Stimulated activated CD8-positive, alpha-beta memory T cell treated with anti-CD3 and anti-CD28 coated beads, Interleukin-12 subunit alpha, Interleukin-12 subunit beta, amount 100 ng/mL, for 24 hours (primary cell): ENCODE measurements at regions not wholly inside any gene's neighbourhood (a gene's known extent, or its start where the extent isn't known, plus 50 kb on each side); places are given as distances from the start of the nearest gene placed in this dataset.

Experiments used
- DNase-seq: peaks from one replicate; pipeline ENCODE4 v3.0.0-alpha.2; 2020; ENCODE audit errors: extremely low read depth

DNA sequence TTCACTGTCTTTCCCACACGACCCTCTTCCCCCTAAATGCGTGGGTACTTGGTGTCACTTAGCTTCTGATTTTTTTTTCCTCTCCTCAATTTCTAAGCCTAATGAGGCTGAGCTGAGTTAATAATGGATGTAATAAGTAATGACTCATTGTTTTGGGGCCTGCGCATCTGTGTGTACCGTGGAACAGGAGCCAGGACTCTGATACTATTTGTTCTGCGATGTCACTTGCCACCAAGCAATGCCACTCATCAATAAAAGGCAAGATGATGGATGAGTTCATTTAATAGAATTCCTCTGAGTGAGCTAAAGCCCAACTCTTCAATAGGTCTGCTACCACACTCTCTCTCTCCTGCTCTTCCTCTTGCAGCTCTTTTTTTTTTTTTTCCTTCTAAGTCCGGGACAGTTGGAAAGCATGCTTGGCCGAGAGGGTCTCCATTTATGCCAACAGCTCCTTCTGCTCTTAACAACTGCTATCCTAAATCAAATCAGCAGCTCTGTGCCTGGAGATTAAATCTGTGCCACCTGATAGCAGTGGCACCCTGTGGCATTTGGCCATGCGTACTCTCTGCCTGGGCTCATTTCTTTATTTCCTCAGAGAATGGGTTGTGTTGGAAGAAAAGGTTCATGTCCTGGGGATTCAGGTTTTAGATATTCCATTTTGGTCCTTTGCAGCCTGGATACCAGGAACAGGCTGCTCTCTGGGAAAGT is 1284.2 kb upstream of the PIK3C3 start:
- DNase-seq = no peak

- no peak for DNase-seq
Observed at GRCh38 chr18:40662898-40663437, 1292.1 kb upstream of the PIK3C3 start.

- no peak for DNase-seq
Observed at GRCh38 chr18:40653682-40654081, 1301.4 kb upstream of the PIK3C3 start.

DNA sequence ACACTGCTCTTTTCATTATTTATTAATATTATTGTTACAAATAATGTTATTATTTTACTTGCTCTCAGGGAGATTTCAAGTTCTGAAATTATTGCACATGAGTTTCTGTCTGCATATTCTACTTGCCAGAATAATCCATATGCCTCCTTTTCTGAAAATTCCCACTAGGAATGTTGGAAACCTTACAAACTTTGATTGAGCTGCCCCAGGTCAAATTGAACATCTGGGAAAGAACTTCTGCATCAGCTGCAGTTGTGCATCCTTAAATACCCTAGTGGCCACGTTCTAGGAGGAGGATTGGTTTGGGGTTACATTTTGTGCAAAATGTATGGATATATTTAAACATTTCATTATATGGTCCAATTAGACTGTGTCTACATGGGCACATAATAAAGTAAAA is 1302.7 kb upstream of the PIK3C3 start:
- no peak for DNase-seq

DNA sequence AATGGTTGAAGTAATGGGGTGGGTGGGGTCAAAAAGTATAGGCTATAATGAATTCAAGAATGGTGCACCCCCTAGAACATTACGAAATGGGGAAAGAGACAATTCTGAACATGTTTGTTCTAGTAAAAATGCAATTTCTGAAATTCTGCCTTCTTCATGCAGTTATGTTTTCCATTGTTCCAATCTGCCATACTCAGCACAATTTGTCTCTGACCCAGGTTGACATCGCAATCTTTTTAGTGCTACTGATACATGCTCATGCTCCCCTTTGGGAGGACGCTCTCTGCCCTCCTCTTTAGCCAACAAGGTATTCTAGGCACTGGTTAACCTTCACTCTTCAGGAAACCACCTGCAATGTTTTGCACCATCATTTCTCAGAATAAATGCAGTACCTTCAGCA is 1303.9 kb upstream of the PIK3C3 start:
- no peak for DNase-seq

DNA sequence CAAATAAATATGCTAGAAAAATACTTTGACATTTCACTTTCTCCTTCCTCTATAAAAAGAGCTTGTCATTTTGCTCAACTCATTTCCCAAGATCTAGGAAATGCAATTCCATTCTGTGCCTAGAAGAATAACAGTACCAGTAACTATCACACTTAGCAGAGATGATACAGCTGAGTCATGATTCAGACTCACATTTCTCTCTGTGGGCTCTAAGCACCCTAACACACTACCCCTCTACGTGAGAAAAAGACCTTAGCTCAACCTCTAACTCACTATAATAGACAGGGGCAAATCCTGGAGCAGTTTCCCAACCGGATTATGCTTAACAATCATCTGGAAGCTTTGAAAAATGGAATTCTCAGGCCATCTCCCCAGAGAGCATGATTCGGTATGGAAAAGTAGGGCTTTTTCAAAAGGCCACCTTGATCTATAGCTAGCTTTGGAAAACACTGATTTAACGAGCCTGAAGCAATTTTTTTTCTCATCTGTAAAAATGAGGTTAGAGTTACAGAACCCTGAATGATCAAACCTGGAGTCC is 1312.3 kb upstream of the PIK3C3 start:
- no peak for DNase-seq

- DNase-seq = no peak
Observed at GRCh38 chr18:40631319-40631718, 1323.7 kb upstream of the PIK3C3 start.

DNA sequence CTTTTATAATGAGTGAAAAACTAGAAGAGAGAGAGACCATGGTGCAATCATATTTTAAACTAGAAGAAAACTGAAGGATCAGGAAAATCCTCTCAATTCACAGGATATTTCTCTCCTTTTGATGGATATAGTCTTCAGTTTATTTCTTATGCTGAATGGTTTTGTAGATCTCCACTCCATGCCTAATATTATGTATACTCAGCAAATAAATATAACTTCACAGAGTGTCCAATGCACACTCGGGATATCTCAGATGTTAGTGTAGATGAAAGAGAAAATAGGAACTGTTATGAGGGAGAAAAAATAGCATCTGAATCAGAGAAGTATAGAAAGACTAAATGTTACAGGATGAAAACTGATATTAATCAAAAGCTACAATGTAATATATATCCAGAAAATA is 1324.5 kb upstream of the PIK3C3 start:
- DNase-seq = no peak

- DNase-seq = no peak
Observed at GRCh38 chr18:40624959-40625358, 1330.1 kb upstream of the PIK3C3 start.

DNA sequence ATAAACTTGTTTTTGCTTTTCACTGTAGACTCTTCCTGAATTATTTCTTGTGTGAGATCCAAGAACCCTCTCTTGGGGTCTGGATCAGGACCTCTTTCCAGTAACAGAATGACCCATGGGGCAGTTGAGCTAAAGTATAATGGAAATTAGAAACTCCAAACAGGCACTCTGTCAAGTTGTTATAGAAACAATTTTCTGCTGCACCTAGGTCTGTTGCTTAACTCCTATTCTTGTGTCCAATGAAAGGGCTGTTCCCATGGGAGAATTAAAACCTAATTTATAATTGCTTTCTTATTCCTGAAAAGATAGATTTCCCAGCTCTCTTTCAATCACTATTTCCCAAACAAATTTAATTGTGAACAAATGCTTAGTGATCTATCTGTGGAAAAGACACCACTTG is 1341.3 kb upstream of the PIK3C3 start:
- DNase-seq = no peak

DNA sequence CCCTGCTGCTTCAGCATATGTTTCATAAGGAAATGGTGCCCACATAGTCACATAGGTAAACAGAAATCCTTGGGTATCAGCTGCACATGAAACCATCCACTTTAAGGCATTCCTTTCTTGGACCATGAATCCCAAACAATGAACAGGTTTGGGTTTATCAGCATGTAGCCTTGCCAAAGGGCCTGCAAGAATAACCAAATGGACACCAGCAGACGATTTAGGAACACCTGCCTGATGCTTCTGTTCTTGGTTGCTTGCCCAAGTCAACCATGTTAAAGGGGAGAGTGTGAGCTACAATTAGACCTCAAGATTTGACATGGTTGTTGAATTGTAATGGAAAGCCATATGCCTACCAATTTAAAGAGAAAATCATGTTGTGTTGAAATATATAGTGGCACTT is 1342.7 kb upstream of the PIK3C3 start:
- DNase-seq = no peak

DNA sequence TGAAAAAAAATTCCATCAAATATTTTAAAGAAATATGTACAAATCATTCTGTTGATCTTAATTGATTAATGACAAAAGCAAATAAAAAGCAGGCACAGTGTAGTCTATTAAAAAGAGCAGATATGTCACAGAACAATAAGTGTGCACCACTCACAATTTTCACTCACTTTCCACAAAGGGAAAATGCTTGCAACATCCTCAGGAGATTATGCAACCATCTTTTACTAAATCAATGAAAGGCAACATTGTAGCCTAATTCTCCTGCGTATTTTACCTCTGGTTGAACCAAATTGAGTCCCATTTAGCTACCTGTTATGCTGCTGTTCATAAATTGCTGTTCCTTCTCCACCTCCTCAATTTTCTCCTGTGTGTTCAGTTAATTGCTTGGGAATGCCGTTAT is 1346.8 kb upstream of the PIK3C3 start:
- DNase-seq = no peak

GRCh38 chr18:40607542-40608148 is 1347.4 kb upstream of the PIK3C3 start:
- no peak for DNase-seq

DNA sequence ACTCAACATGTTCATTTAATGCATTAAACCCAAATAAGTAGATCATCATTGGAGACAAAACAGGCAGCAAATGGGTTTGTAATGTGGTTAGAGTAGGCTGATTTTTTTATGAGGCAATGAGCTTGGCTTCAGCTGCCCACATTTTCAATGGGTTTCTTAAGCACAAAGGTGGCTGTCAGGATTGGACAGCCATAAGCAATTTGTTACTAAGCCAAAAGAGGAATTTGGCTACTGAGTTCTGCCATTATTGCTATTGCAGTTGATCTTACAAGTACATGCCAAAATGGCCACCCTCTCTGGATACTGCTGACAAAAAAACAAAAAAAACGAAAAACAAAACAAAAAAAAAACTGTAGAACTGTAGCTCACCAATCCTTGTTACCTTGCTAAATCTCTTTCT is 1348.0 kb upstream of the PIK3C3 start:
- DNase-seq = no peak

DNA sequence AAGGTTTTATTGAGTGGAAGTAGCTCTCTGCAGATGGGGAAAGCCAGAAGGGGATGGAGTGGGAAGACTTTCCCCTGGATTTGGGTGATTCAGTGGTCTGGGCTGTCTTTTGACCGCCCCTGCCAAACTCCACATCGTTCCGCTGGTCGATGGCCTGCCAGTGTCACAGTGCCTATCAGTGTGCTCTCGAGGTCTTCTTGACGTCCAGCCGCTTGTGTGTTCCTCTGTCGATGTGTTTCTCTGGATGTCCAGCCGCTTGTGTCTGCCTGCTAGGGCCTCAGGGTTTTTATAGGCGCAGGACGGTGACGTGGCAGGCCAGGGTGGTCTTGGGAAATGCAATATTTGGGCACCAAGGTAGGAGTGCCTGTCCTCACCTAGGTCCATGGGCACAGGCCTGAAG is 1371.4 kb upstream of the PIK3C3 start:
- DNase-seq = no peak

DNA sequence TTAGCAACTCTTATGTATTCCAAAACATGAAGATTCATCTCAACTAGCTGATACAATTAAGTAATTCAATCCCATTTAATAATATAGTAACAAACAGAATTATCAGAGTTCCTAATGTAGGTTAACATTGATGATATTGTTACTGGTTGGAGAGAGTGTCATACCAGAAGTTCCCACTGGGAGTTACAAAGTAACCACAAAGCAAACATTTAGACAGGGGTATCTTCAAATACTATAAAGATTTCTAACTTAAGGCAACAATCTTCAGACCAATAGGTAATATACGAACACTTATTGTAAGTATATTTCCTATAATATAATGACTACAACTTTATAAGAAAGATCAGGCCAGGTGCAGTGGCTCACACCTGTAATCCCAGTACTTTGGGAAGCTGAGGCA is 1372.9 kb upstream of the PIK3C3 start:
- no peak for DNase-seq

GRCh38 chr18:40577981-40578365 is 1377.1 kb upstream of the PIK3C3 start:
- DNase-seq = no peak

GRCh38 chr18:40577239-40577980 is 1377.6 kb upstream of the PIK3C3 start:
- DNase-seq = no peak

GRCh38 chr18:40576507-40577115 is 1378.4 kb upstream of the PIK3C3 start:
- no peak for DNase-seq

- no peak for DNase-seq
Observed at GRCh38 chr18:40570615-40571014, 1384.4 kb upstream of the PIK3C3 start.

DNA sequence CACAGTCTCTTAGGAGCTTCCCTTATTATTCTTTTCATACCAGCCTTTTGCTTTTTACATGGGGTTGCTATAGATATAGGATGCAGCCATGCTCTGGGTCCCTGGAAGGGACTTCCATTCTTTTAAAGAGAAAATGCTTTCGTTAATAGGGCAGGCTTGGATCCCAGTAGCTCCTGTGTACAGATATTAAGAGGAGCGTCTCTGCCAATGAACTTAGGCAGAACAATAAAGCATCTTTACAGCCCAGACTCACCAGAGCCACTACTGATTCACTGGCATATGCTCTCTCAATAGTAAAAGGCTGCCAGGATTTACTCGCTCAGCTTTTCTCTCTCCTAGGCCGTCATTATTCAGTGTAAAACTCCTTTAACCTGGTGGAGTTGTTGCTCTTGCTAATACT is 1385.4 kb upstream of the PIK3C3 start:
- DNase-seq = no peak

DNA sequence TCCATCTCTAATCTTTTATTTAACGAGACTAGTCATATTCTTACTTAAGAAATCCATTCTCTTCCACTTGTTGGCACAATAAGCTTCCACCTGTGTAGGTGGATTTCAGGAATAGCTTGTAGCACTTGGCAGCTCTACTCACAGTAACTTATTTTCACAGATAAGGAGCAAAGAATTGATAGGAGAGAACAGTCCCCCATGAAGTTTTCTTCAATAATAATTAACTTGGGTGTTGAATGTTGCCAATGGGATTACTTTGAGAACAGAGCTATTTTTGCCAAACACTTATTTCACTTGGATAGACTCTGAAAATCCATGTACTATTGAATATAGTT is 1388.6 kb upstream of the PIK3C3 start:
- no peak for DNase-seq
